ENCODE measurements at regions not wholly inside any gene's neighbourhood (a gene's known extent, or its start where the extent isn't known, plus 50 kb on each side); places are given as distances from the start of the nearest gene placed in this dataset.

- DNase-seq (ENCODE audit: low read depth, low spot score) = no peak
These were observed 52.4 kb upstream of the SERINC1 start for GRCh38 chr6:122524056-122524455.

GRCh38 chr6:122530440-122531046, 58.9 kb upstream of the SERINC1 start:
- peak; percentile 81 for DNase-seq (ENCODE audit: low read depth, low spot score)

- DNase-seq (ENCODE audit: low read depth, low spot score) = no peak
These were observed 61.9 kb upstream of the PKIB start for GRCh38 chr6:122548281-122548680.

- DNase-seq (ENCODE audit: low read depth, low spot score) = no peak
These were observed 61.4 kb upstream of the PKIB start for GRCh38 chr6:122548820-122549219.

GRCh38 chr6:122553697-122554096, 56.5 kb upstream of the PKIB start:
- no peak for DNase-seq (ENCODE audit: low read depth, low spot score)

GRCh38 chr6:122555561-122555960, 54.6 kb upstream of the PKIB start:
- DNase-seq (ENCODE audit: low read depth, low spot score) = no peak

GRCh38 chr6:122558080-122558479, 52.1 kb upstream of the PKIB start:
- no peak for DNase-seq (ENCODE audit: low read depth, low spot score)
